ENCODE measurements at regions not wholly inside any gene's neighbourhood (a gene's known extent, or its start where the extent isn't known, plus 50 kb on each side); places are given as distances from the start of the nearest gene placed in this dataset.

DNA sequence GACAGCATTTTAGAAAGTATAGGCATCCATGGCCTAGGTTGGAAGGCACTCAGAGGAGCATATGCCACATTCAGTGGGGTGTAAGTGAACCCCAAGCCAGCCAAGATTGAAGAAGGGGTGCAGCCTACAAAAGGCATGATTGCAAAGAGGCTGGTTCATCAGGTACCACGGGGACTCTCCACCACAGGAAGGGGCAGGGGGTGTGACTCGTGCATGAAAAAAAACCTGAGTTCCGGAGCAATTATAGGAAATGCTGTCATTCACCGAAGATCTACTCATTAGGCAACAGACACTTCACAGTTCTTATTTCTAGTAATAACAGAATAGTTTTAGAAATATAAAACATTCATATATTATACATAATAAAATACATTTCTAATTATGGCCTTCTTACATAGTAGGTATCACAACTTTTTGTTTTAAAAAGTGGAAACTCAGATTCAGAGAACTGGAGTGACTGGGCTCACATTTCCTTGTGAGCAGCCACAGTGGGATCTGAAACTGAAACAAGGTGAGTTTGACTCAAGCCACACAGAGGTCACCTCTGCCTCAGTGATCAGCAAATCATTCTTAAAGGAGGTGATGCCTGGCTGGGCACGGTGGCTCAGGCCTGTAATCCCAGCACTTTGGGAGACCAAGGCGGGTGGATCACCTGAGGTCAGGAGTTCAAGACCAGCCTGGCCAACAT is 188.4 kb upstream of the GYPC start:
- TF ChIP-seq, protein P1, sequence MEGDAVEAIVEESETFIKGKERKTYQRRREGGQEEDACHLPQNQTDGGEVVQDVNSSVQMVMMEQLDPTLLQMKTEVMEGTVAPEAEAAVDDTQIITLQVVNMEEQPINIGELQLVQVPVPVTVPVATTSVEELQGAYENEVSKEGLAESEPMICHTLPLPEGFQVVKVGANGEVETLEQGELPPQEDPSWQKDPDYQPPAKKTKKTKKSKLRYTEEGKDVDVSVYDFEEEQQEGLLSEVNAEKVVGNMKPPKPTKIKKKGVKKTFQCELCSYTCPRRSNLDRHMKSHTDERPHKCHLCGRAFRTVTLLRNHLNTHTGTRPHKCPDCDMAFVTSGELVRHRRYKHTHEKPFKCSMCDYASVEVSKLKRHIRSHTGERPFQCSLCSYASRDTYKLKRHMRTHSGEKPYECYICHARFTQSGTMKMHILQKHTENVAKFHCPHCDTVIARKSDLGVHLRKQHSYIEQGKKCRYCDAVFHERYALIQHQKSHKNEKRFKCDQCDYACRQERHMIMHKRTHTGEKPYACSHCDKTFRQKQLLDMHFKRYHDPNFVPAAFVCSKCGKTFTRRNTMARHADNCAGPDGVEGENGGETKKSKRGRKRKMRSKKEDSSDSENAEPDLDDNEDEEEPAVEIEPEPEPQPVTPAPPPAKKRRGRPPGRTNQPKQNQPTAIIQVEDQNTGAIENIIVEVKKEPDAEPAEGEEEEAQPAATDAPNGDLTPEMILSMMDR (IDR thresholded peaks at IDR 0.05; ENCODE audit: low read length), result no peak
- no peak for TF ChIP-seq EZH2 (IDR thresholded peaks at IDR 0.05; ENCODE audit: borderline replicate concordance, low read length)
